ENCODE measurements at regions not wholly inside any gene's neighbourhood (a gene's known extent, or its start where the extent isn't known, plus 50 kb on each side); places are given as distances from the start of the nearest gene placed in this dataset.

GRCh38 chrX:20720954-20721626, 454.4 kb upstream of the RPS6KA3 start:
- WGBS, 2 donors = 64 to 69% methylated on average over 2 of the region's 2 CpGs
- no peak for TF ChIP-seq EP300 (IDR thresholded peaks at IDR 0.05)
- no peak for TF ChIP-seq POLR2A (IDR thresholded peaks at IDR 0.05)
- TF ChIP-seq POLR2AphosphoS5 (IDR thresholded peaks at IDR 0.05) = no peak
- TF ChIP-seq CTCF (IDR thresholded peaks at IDR 0.05) = no peak

GRCh38 chrX:20718592-20719380, 452.1 kb upstream of the RPS6KA3 start:
- H3K36me3 ChIP-seq = no peaks in the 10 kb centered on the region
- TF ChIP-seq CTCF (IDR thresholded peaks at IDR 0.05) (no peak), EP300 (IDR thresholded peaks at IDR 0.05) (no peak), POLR2AphosphoS5 (IDR thresholded peaks at IDR 0.05) (no peak), POLR2A (IDR thresholded peaks at IDR 0.05) (no peak)
- H3K9me3 ChIP-seq = no peaks in the 10 kb centered on the region
- no peaks in the 10 kb centered on the region for H3K4me1 ChIP-seq
- H3K4me3 ChIP-seq = no peak overlapping the region
- intact Hi-C loops (cut with DNase I) = no loop called here
- H3K27me3 ChIP-seq = no peaks in the 10 kb centered on the region
- no peak overlapping the region for H3K27ac ChIP-seq
- WGBS, 2 donors = 14 to 37% methylated on average over 3 of the region's 3 CpGs
- no peak for DNase-seq

More at GRCh38 chrX:20720954-20721626, 454.4 kb upstream of the RPS6KA3 start:
- Histone ChIP-seq H3K27ac (no peak overlapping the region), H3K4me3 (no peak overlapping the region), H3K4me1 (no peaks in the 10 kb centered on the region), H3K9me3 (no peaks in the 10 kb centered on the region), H3K36me3 (no peaks in the 10 kb centered on the region), H3K27me3 (no peaks in the 10 kb centered on the region)
- intact Hi-C loops (cut with DNase I) = no loop called here
- DNase-seq = no peak

- Histone ChIP-seq H3K36me3 (no peaks in the 10 kb centered on the region), H3K27me3 (no peaks in the 10 kb centered on the region), H3K4me3 (no peak overlapping the region), H3K9me3 (no peaks in the 10 kb centered on the region), H3K27ac (no peak overlapping the region), H3K4me1 (no peaks in the 10 kb centered on the region)
- WGBS, 2 donors = 83 to 92% methylated on average over 3 of the region's 3 CpGs
- no peak for TF ChIP-seq CTCF (IDR thresholded peaks at IDR 0.05)
- TF ChIP-seq POLR2A (IDR thresholded peaks at IDR 0.05) = no peak
- TF ChIP-seq EP300 (IDR thresholded peaks at IDR 0.05) = no peak
- TF ChIP-seq POLR2AphosphoS5 (IDR thresholded peaks at IDR 0.05) = no peak
- DNase-seq = no peak
- intact Hi-C loops (cut with DNase I) = no loop called here
These were observed 448.5 kb upstream of the RPS6KA3 start for GRCh38 chrX:20715176-20715575.

GRCh38 chrX:20712811-20713210, 446.1 kb upstream of the RPS6KA3 start:
- no peaks in the 10 kb centered on the region for H3K9me3 ChIP-seq
- H3K4me3 ChIP-seq = no peak overlapping the region
- WGBS, 2 donors = 12 to 44% methylated on average over 1 of the region's 1 CpG
- no peaks in the 10 kb centered on the region for H3K27me3 ChIP-seq
- no peak overlapping the region for H3K27ac ChIP-seq
- no peaks in the 10 kb centered on the region for H3K4me1 ChIP-seq
- intact Hi-C loops (cut with DNase I) = no loop called here
- no peak for DNase-seq
- no peak for TF ChIP-seq POLR2A (IDR thresholded peaks at IDR 0.05)
- no peak for TF ChIP-seq EP300 (IDR thresholded peaks at IDR 0.05)
- no peak for TF ChIP-seq CTCF (IDR thresholded peaks at IDR 0.05)
- no peak for TF ChIP-seq POLR2AphosphoS5 (IDR thresholded peaks at IDR 0.05)
- H3K36me3 ChIP-seq = no peaks in the 10 kb centered on the region

Data from sigmoid colon (tissue), 6 donors.